ENCODE measurements at regions not wholly inside any gene's neighbourhood (a gene's known extent, or its start where the extent isn't known, plus 50 kb on each side); places are given as distances from the start of the nearest gene placed in this dataset.

- no peak for DNase-seq
Observed at GRCh38 chr9:109830545-109830944, 50.5 kb downstream of the PALM2AKAP2 start.

- DNase-seq = no peak
Observed at GRCh38 chr9:109831998-109832658, 52.1 kb downstream of the PALM2AKAP2 start.

GRCh38 chr9:109834855-109835254, 54.9 kb downstream of the PALM2AKAP2 start:
- no peak for DNase-seq

- DNase-seq = no peak
Observed at GRCh38 chr9:109843641-109844040, 63.6 kb downstream of the PALM2AKAP2 start.

GRCh38 chr9:109845226-109845625, 65.2 kb downstream of the PALM2AKAP2 start:
- no peak for DNase-seq

GRCh38 chr9:109846776-109847175, 66.8 kb downstream of the PALM2AKAP2 start:
- no peak for DNase-seq

- DNase-seq = no peak
Observed at GRCh38 chr9:109852556-109852955, 72.6 kb downstream of the PALM2AKAP2 start.

GRCh38 chr9:109855540-109855939, 75.5 kb downstream of the PALM2AKAP2 start:
- no peak for DNase-seq

GRCh38 chr9:109856785-109857184, 76.8 kb downstream of the PALM2AKAP2 start:
- no peak for DNase-seq

- no peak for DNase-seq
Observed at GRCh38 chr9:109857336-109857735, 77.3 kb downstream of the PALM2AKAP2 start.

GRCh38 chr9:109859447-109859846, 79.4 kb downstream of the PALM2AKAP2 start:
- DNase-seq = no peak

GRCh38 chr9:109860521-109860920, 80.5 kb downstream of the PALM2AKAP2 start:
- DNase-seq = no peak

GRCh38 chr9:109861499-109861898, 81.5 kb downstream of the PALM2AKAP2 start:
- DNase-seq = no peak

GRCh38 chr9:109861918-109862317, 81.9 kb downstream of the PALM2AKAP2 start:
- DNase-seq = no peak

GRCh38 chr9:109862452-109862851, 82.5 kb downstream of the PALM2AKAP2 start:
- no peak for DNase-seq

GRCh38 chr9:109863961-109864360, 84.0 kb downstream of the PALM2AKAP2 start:
- no peak for DNase-seq

- DNase-seq = no peak
Observed at GRCh38 chr9:109865521-109865920, 85.5 kb downstream of the PALM2AKAP2 start.

- no peak for DNase-seq
Observed at GRCh38 chr9:109868207-109868606, 88.2 kb downstream of the PALM2AKAP2 start.

GRCh38 chr9:109868722-109869121, 88.7 kb downstream of the PALM2AKAP2 start:
- no peak for DNase-seq

GRCh38 chr9:109870365-109870764, 90.4 kb downstream of the PALM2AKAP2 start:
- no peak for DNase-seq

- DNase-seq = no peak
Observed at GRCh38 chr9:109872901-109873300, 92.9 kb downstream of the PALM2AKAP2 start.

GRCh38 chr9:109875495-109876129, 95.6 kb downstream of the PALM2AKAP2 start:
- no peak for DNase-seq

- DNase-seq = no peak
Observed at GRCh38 chr9:109880276-109881169, 100.5 kb downstream of the PALM2AKAP2 start.

GRCh38 chr9:109883623-109884022, 103.6 kb downstream of the PALM2AKAP2 start:
- DNase-seq = no peak

Data from T1000 (cell line).